Keratinocyte (primary cell): ENCODE measurements at regions not wholly inside any gene's neighbourhood (a gene's known extent, or its start where the extent isn't known, plus 50 kb on each side); places are given as distances from the start of the nearest gene placed in this dataset.
A peak's percentile ranks its signal among the peaks of the same experiment; 100 is the strongest.
"Not testable (repeated sequence)": the region's sequence is repeated elsewhere in the genome, so short reads cannot be mapped to it uniquely, and the experiment has no call there.

Experiments used
- DNase-seq: peaks from one replicate; pipeline ENCODE4 v3.0.0-alpha.2; 2011; ENCODE audit warnings: low read depth, missing footprints, low spot score
- FAIRE-seq: peaks from 2 replicates; lab custom pipeline; 2011; peaks lifted over from hg19 to GRCh38; lab: Jason Lieb, UNC
- H2AFZ ChIP-seq: 2 replicates; pipeline ENCODE4 v1.6.0; 2012; ENCODE audit warnings: low read length, control low read depth, inconsistent platforms; ENCODE audit not compliant: control insufficient read depth
- H3K27ac ChIP-seq: 2 replicates; pipeline ENCODE4 v1.5.1; 2011; ENCODE audit warnings: low read length; ENCODE audit not compliant: control insufficient read depth, insufficient read depth
- H3K27me3 ChIP-seq: 3 replicates; pipeline ENCODE4 v1.6.0; 2011; ENCODE audit warnings: low read length; ENCODE audit not compliant: control insufficient read depth, insufficient read depth; ENCODE audit errors: extremely low read depth
- H3K36me3 ChIP-seq, 2 experiments: 2 replicates in 1 of 2; 3 replicates in 1 of 2; pipeline ENCODE4 v1.5.1; 2011; ENCODE audit warnings: low read length in 2 of 2, mild to moderate bottlenecking in 1 of 2; ENCODE audit not compliant: control insufficient read depth in 2 of 2, insufficient read depth in 2 of 2; ENCODE audit errors: extremely low read depth in 1 of 2
- H3K4me1 ChIP-seq: 3 replicates; pipeline ENCODE4 v1.5.1; 2011; ENCODE audit warnings: low read length; ENCODE audit not compliant: control insufficient read depth, insufficient read depth; ENCODE audit errors: extremely low read depth
- H3K4me2 ChIP-seq: 3 replicates; pipeline ENCODE4 v1.6.0; 2011; ENCODE audit warnings: low read depth, low read length; ENCODE audit not compliant: control insufficient read depth, insufficient read depth; ENCODE audit errors: extremely low read depth
- H3K4me3 ChIP-seq, 3 experiments: fragments of 200-600 bp in 1 of 3; sonication (generic) in 1 of 3; 2 replicates in 2 of 3; 3 replicates in 1 of 3; pipeline ENCODE4 v1.5.1; 2011 to 2016; ENCODE audit warnings: low read length in 3 of 3, mild to moderate bottlenecking in 3 of 3, control low read depth in 2 of 3, inconsistent platforms in 1 of 3, low read depth in 1 of 3, mixed read lengths in 1 of 3, mixed run types in 1 of 3, moderate library complexity in 1 of 3; ENCODE audit not compliant: control insufficient read depth in 2 of 3, insufficient read depth in 2 of 3; ENCODE audit errors: extremely low read depth in 1 of 3
- H3K79me2 ChIP-seq: 2 replicates; pipeline ENCODE4 v1.6.0; 2012; ENCODE audit warnings: low read length; ENCODE audit not compliant: control insufficient read depth, insufficient read depth
- H3K9ac ChIP-seq: 3 replicates; pipeline ENCODE4 v1.6.0; 2011; ENCODE audit warnings: low read length; ENCODE audit not compliant: control insufficient read depth, insufficient read depth; ENCODE audit errors: extremely low read depth
- H3K9me1 ChIP-seq: 3 replicates; pipeline ENCODE4 v1.6.0; 2011; ENCODE audit warnings: low read length; ENCODE audit not compliant: control insufficient read depth, insufficient read depth; ENCODE audit errors: extremely low read depth
- H3K9me3 ChIP-seq: 2 replicates; pipeline ENCODE4 v1.5.1; 2012; ENCODE audit warnings: low read depth, low read length; ENCODE audit not compliant: control insufficient read depth
- H4K20me1 ChIP-seq: 3 replicates; pipeline ENCODE4 v1.6.0; 2011; ENCODE audit warnings: low read length; ENCODE audit not compliant: control insufficient read depth, insufficient read depth; ENCODE audit errors: extremely low read depth
- EZH2 ChIP-seq: IDR thresholded peaks from one replicate; pipeline ENCODE4 v1.6.1; 2012; ENCODE audit warnings: inconsistent platforms, mild to moderate bottlenecking, low read length, moderate library complexity
- dilution Hi-C: fragments of 300-500 bp; cut with MboI; formaldehyde crosslinking; loops from one replicate; pipeline ENCODE4 v1.7.0; 2020; ENCODE audit warnings: low sequenced_read_pairs; ENCODE audit not compliant: extremely low pct_ligation_motif_present
- TF ChIP-seq, protein P1 (sequence below), 3 experiments: IDR thresholded peaks in 1 of 3; conservative IDR thresholded peaks in 1 of 3; optimal IDR thresholded peaks in 1 of 3; 2 replicates in 2 of 3; 3 replicates in 1 of 3; pipeline versions ENCODE3 to v1.5.1; 2011; ENCODE audit warnings: low read length in 3 of 3, mild to moderate bottlenecking in 3 of 3, moderate library complexity in 2 of 3, control low read depth in 1 of 3, inconsistent platforms in 1 of 3; ENCODE audit not compliant: insufficient read depth in 2 of 3; ENCODE audit errors: extremely low read depth in 1 of 3

- H2AFZ ChIP-seq, DNase-seq, H3K79me2 ChIP-seq, H3K4me3 ChIP-seq, H3K27ac ChIP-seq, H3K36me3 ChIP-seq, FAIRE-seq, H3K9me3 ChIP-seq, H4K20me1 ChIP-seq, H3K4me1 ChIP-seq, H3K9ac ChIP-seq, H3K9me1 ChIP-seq, H3K4me2 ChIP-seq, H3K27me3 ChIP-seq, dilution Hi-C loops: not testable (repeated sequence)
These were observed 219.8 kb upstream of the VLDLR start for GRCh38 chr9:2401746-2402145.

GRCh38 chr9:2403701-2404100 lies 217.9 kb upstream of the VLDLR start:
- Histone ChIP-seq H3K4me3 (no peak overlapping the region), H4K20me1 (no peaks in the 10 kb centered on the region), H3K79me2 (no peaks in the 10 kb centered on the region), H3K9me1 (no peaks in the 10 kb centered on the region), H3K4me2 (no peak overlapping the region), H3K9me3 (no peaks in the 10 kb centered on the region), H2AFZ (no peak overlapping the region), H3K27ac (no peak overlapping the region), H3K36me3 (no peaks in the 10 kb centered on the region), H3K4me1 (no peaks in the 10 kb centered on the region), H3K27me3 (no peaks in the 10 kb centered on the region), H3K9ac (no peak overlapping the region)
- TF ChIP-seq EZH2, result no peak
- TF ChIP-seq, protein P1, sequence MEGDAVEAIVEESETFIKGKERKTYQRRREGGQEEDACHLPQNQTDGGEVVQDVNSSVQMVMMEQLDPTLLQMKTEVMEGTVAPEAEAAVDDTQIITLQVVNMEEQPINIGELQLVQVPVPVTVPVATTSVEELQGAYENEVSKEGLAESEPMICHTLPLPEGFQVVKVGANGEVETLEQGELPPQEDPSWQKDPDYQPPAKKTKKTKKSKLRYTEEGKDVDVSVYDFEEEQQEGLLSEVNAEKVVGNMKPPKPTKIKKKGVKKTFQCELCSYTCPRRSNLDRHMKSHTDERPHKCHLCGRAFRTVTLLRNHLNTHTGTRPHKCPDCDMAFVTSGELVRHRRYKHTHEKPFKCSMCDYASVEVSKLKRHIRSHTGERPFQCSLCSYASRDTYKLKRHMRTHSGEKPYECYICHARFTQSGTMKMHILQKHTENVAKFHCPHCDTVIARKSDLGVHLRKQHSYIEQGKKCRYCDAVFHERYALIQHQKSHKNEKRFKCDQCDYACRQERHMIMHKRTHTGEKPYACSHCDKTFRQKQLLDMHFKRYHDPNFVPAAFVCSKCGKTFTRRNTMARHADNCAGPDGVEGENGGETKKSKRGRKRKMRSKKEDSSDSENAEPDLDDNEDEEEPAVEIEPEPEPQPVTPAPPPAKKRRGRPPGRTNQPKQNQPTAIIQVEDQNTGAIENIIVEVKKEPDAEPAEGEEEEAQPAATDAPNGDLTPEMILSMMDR (optimal IDR thresholded peaks at IDR 0.05 in 1 of 3, IDR thresholded peaks at IDR 0.05 in 1 of 3, conservative IDR thresholded peaks at IDR 0.05 in 1 of 3; ENCODE audit: extremely low read depth in 1 of 3, insufficient read depth in 2 of 3, low read length in 3 of 3), result no peak
- DNase-seq, result no peak
- FAIRE-seq, result peak; percentile 20
- dilution Hi-C loops, result no loop called here

DNA sequence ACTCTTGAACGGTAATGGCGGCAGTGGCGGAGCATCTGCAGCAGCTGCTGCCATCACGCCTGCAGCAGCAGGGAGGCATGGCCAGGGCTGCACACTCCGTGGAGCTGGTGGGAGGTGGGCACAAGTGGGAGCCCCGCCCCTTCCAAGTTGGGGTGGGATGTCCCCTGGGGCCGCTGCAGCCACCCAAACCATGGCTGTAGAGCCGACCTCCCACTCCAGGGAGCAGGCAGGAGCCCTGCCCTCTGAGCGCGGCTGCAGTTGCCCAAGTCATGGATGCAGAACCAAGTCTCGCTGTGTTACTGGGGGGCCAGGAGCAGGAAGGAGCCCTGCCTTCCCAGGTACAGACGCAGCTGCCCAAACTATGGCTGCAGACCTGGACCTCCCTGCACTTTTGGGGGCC lies 215.3 kb upstream of the VLDLR start:
- Histone ChIP-seq H3K9me1 (no peaks in the 10 kb centered on the region), H3K9me3 (no peaks in the 10 kb centered on the region), H3K27me3 (no peaks in the 10 kb centered on the region), H3K4me2 (no peak overlapping the region), H3K9ac (no peak overlapping the region), H3K27ac (no peak overlapping the region), H3K4me1 (no peaks in the 10 kb centered on the region), H2AFZ (no peak overlapping the region), H3K36me3 (no peaks in the 10 kb centered on the region), H3K79me2 (no peaks in the 10 kb centered on the region), H3K4me3 (no peak overlapping the region), H4K20me1 (no peaks in the 10 kb centered on the region)
- DNase-seq (no peak), FAIRE-seq (no peak)
- dilution Hi-C loops, result no loop called here
- TF ChIP-seq, protein P1 (optimal IDR thresholded peaks at IDR 0.05 in 1 of 3, IDR thresholded peaks at IDR 0.05 in 1 of 3, conservative IDR thresholded peaks at IDR 0.05 in 1 of 3; ENCODE audit: extremely low read depth in 1 of 3, insufficient read depth in 2 of 3, low read length in 3 of 3), result no peak
- no peak for TF ChIP-seq EZH2
